ENCODE measurements at regions not wholly inside any gene's neighbourhood (a gene's known extent, or its start where the extent isn't known, plus 50 kb on each side); places are given as distances from the start of the nearest gene placed in this dataset.

DNA sequence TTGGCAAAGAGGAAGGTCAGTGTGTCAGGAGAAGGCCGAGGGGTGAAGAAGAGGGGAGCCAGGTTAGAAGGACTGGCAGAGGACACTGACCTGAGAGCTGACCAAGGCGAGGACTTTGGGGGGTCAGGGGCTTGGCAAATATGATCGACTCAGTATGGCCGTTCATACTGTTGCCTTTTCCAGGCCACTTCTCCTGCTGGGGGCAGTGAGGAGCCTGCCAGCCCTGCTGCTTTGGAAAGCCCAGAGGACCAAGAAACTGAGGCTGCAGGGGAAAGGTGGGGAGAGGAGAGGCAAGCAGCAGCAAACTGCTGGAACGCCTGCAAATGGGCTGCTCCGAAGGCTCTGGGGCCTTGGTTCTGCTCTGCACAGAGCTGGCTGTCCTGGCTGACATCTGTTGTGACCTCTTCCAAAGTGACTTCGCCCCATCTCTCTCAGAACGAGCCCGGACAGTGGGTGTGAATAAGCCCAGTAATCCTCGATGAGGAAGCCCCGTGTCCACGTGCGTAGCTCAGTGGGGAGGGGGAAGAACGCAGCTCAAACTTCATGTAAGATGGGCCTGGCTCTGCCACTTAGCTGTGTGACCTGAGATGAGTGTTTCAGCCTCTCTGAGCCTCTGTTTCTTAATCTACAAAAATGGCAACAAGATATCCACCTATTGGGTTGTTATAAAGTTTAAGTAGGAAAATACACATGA lies 111.3 kb downstream of the SALL1 start:
- H3K27ac Mint-ChIP-seq (ENCODE audit: unreplicated experiment), result peak overlapping the region; percentile 36
- no peaks in the 10 kb centered on the region for H3K36me3 Mint-ChIP-seq (ENCODE audit: low read depth)
- no peaks in the 10 kb centered on the region for H3K9me3 Mint-ChIP-seq
- H3K4me3 Mint-ChIP-seq, result no peak overlapping the region
- no peaks in the 10 kb centered on the region for H3K27me3 Mint-ChIP-seq (ENCODE audit: low read depth)
- peaks cover 11% of the 10 kb centered on the region for H3K4me1 Mint-ChIP-seq
- TF ChIP-seq, protein P1, sequence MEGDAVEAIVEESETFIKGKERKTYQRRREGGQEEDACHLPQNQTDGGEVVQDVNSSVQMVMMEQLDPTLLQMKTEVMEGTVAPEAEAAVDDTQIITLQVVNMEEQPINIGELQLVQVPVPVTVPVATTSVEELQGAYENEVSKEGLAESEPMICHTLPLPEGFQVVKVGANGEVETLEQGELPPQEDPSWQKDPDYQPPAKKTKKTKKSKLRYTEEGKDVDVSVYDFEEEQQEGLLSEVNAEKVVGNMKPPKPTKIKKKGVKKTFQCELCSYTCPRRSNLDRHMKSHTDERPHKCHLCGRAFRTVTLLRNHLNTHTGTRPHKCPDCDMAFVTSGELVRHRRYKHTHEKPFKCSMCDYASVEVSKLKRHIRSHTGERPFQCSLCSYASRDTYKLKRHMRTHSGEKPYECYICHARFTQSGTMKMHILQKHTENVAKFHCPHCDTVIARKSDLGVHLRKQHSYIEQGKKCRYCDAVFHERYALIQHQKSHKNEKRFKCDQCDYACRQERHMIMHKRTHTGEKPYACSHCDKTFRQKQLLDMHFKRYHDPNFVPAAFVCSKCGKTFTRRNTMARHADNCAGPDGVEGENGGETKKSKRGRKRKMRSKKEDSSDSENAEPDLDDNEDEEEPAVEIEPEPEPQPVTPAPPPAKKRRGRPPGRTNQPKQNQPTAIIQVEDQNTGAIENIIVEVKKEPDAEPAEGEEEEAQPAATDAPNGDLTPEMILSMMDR (conservative IDR thresholded peaks at IDR 0.05), result no peak
- no peak for DNase-seq (ENCODE audit: low read depth, low spot score)

DNA sequence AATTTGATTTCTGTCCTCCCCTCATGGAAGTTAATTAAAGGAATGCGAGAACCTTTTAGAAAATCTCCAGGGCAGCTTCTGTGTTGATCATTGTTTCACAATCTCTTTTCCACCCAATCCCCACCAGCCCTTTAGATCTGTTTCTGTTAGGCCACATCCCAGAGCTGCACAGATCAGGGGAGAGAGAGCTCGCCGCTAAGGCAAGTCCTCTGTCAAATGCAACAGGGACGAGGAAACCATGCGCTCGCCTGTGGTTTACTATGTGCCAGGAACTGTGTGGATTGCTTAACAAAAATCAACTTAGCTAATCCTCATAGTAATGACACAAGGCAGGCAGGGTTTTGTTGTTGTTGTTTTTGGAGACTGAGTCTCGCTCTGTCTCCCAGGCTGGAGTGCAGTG lies 115.4 kb downstream of the SALL1 start:
- TF ChIP-seq, protein P1 (conservative IDR thresholded peaks at IDR 0.05), result no peak
- Mint-ChIP-seq H3K4me1 (peaks cover 9% of the 10 kb centered on the region), H3K36me3 (ENCODE audit: low read depth) (no peaks in the 10 kb centered on the region), H3K9me3 (no peaks in the 10 kb centered on the region), H3K27me3 (ENCODE audit: low read depth) (no peaks in the 10 kb centered on the region), H3K27ac (ENCODE audit: unreplicated experiment) (no peak overlapping the region), H3K4me3 (no peak overlapping the region)
- DNase-seq (ENCODE audit: low read depth, low spot score), result no peak

DNA sequence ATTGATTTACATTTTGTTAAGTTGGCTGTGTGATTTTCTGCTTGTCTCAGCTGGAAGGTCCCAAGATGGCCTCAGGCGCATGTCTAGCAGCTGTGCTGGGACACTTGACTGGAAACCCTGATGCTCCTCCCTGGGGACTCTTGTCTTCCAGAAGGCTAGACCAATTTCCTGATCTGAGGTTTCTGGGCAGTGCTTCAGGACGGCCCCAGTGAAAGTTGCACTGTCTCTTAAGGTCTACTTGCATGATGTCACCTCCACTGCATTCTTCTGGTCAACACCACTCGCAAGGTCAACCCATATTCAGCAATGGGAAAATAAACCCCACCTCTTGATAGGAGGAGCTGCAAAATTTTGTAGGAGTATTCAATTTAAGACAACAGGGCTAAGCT lies 116.0 kb downstream of the SALL1 start:
- Mint-ChIP-seq H3K4me1 (peaks cover 9% of the 10 kb centered on the region), H3K27me3 (ENCODE audit: low read depth) (no peaks in the 10 kb centered on the region), H3K9me3 (no peaks in the 10 kb centered on the region), H3K36me3 (ENCODE audit: low read depth) (no peaks in the 10 kb centered on the region), H3K27ac (ENCODE audit: unreplicated experiment) (no peak overlapping the region), H3K4me3 (no peak overlapping the region)
- DNase-seq (ENCODE audit: low read depth, low spot score), result no peak
- TF ChIP-seq, protein P1 (conservative IDR thresholded peaks at IDR 0.05), result no peak

DNA sequence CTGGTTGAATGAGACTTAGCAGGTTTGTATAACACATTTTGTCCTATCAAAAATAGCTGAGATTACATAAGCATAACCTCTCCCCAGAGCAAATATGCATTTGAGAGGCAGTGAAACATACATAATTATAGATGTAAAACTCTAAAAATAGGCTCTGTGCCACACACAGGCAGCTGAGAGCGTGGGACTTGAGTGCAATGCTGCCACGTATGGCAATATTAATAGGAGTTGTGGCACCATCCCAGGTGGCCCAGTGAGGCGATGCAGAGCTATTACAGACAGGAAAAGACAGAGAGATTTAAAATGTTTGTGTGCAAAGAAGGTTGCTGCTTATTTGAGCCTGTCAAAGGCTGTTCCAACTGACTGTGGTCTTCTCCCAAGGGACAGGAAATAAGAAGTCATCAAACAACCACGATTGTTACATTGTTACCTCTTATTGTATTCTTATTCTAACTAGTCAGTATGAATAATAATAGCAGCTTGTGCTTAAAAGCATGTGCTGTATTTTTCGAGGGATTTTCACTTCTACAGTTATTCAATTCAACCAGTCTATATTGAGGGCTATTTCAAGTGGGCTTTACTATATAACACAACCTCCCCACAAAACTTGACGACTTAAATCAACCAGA lies 116.5 kb downstream of the SALL1 start:
- no peaks in the 10 kb centered on the region for H3K36me3 Mint-ChIP-seq (ENCODE audit: low read depth)
- TF ChIP-seq, protein P1 (conservative IDR thresholded peaks at IDR 0.05), result no peak
- DNase-seq (ENCODE audit: low read depth, low spot score), result no peak
- H3K27me3 Mint-ChIP-seq (ENCODE audit: low read depth), result no peaks in the 10 kb centered on the region
- no peaks in the 10 kb centered on the region for H3K9me3 Mint-ChIP-seq
- peaks cover 9% of the 10 kb centered on the region for H3K4me1 Mint-ChIP-seq
- no peak overlapping the region for H3K27ac Mint-ChIP-seq (ENCODE audit: unreplicated experiment)
- no peak overlapping the region for H3K4me3 Mint-ChIP-seq

DNA sequence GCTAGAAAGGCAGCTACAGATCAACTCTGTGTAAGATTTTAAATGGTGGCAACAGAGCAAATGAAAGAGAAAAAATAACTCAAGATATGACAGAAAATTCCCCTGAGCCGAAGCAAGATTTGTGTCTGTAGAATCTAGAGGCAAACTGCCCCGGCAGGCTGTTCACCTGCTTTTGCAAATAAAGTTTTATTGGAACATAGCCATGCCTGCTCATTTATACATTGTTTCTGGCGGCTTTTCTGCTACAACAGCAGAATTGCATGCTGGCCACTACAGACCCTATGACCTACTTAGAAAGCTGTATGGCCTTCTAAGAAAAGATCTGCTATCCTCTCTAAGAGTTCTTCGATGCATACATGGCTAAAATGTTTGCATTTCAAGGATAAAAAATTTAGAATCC lies 119.5 kb downstream of the SALL1 start:
- H3K27me3 Mint-ChIP-seq (ENCODE audit: low read depth), result no peaks in the 10 kb centered on the region
- peaks cover 9% of the 10 kb centered on the region for H3K4me1 Mint-ChIP-seq
- H3K9me3 Mint-ChIP-seq, result peaks cover 2% of the 10 kb centered on the region
- TF ChIP-seq, protein P1 (conservative IDR thresholded peaks at IDR 0.05), result no peak
- no peaks in the 10 kb centered on the region for H3K36me3 Mint-ChIP-seq (ENCODE audit: low read depth)
- DNase-seq (ENCODE audit: low read depth, low spot score), result no peak
- H3K4me3 Mint-ChIP-seq, result no peak overlapping the region
- no peak overlapping the region for H3K27ac Mint-ChIP-seq (ENCODE audit: unreplicated experiment)

Measured in neural crest cell (in vitro differentiated cells).